GDM1 (cell line): ENCODE measurements at regions not wholly inside any gene's neighbourhood (a gene's known extent, or its start where the extent isn't known, plus 50 kb on each side); places are given as distances from the start of the nearest gene placed in this dataset.

Source experiments
- DNase-seq: peaks from one replicate; lab custom pipeline; 2025; lab: John Stamatoyannopoulos, UW

DNA sequence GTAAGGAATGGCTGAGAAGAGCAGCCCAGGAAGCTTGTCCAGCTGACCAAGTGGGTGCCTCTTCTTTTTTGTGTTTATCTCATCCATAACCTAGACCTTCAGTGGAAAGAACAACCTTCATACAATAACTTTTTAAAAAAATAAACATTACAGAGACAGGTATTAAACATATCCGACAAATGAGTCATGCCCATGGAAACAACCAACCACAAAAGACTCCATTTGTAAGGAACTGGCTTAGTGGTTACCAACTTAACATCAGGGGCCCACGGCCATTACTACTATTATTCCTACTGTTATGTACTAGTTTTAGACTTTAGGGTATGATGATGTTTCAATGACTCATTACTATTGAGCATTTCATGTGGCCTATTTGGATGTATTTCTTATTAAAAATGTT is 191.7 kb upstream of the SERP2 start:
- no peak for DNase-seq

DNA sequence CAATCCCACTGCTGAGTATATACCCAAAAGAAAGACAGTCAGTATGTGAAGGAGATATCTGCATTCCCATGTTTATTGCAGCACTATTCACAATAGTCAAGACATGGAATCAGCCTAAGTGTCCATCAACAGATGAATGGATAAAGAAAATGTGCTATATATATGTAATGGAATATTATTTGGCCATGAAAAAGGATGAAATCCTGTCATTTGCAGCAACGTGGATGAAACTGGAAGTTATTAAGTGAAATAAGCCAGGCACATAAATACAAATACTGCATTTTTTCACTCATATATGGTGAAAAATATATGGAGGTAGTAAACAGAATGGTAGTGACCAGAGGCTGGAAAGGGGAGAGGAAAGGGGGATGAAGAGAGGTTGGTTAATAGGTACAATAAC is 188.9 kb upstream of the SERP2 start:
- DNase-seq = no peak

DNA sequence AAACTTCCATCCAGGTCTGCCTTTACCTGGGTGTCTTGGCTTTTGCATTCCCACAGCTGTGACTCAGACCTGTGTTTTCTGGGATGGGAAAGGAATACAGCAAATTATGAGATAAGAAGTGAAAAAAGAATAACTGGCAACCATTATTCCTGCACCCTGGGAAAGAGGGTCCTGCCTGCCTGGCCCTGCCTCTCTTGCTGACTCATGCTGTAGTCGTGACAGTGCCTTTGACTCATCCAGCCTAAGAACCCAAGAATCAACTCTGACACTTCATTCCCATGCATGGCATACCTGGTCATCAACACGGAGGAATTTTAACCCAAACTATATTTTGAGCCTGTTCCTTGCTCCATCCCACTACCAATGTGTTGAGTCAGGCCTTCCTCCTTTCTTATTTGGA is 185.4 kb upstream of the SERP2 start:
- DNase-seq = no peak

DNA sequence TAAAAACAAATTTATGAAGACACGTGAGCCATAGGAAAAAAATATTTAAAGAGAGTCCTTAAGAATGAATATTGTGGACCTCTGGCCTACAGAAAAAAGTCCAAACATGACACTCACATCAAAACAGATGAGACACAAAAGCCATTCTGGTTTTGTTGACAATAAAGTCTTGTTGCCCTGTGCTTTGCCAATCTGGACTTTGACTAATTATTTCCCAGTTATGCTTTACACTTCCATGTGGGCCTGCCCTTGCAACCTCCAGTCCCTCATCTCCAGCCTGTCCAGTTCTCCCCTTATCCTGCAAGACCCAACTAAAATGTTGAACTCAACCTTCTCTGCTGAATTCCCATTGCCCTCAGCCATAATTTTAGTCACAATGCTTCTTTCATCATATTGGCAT is 184.5 kb upstream of the SERP2 start:
- DNase-seq = no peak

DNA sequence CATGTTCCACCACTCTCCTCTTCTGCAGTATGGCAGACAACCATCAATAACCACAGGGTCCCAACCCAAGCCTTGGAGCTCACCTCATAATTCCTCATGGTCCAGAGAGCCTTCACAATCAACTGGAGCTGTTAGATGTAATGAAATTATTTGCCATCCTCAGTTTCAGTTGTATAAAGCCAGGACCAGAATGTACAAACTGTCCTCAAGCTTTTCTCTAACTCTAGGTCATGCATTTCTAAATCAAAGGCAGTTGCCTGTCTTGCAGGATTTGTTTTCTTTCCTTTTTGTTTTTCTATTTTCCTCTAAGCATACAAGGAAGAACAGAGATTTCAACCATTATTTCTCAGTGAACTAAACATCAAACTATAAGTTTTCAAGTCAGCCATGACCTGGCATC is 182.5 kb upstream of the SERP2 start:
- no peak for DNase-seq

DNA sequence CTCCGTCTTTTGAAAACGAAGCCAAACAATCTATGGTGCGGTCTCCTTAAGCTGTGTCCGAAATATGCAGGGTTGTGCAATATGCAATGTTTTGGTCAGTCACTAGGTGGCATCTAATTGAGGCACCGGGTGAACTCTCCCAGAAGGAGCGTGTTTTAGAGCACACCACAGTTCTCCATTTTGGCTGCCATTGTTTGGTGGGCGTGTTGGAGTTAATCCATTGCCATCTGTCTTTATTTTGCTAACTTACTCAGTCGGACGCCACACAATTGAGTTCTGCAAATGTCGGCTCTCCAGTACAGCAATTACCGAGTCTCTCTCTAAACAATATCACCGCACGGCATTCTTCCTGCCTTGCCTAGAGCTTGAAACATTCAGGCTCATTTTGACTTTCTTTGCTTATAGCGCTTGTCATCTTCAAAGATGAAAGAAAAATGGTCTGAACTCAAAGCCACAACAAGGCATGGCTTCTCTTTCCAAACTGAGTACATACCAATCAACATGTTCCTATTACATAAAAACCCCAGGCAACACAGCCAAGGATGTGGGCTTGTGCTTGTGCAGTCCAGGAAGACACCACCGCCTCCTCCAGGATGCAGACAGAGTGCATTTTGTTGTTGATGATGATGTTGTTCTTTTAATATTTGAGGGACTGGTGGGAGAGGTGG is 182.0 kb upstream of the SERP2 start:
- DNase-seq = no peak

DNA sequence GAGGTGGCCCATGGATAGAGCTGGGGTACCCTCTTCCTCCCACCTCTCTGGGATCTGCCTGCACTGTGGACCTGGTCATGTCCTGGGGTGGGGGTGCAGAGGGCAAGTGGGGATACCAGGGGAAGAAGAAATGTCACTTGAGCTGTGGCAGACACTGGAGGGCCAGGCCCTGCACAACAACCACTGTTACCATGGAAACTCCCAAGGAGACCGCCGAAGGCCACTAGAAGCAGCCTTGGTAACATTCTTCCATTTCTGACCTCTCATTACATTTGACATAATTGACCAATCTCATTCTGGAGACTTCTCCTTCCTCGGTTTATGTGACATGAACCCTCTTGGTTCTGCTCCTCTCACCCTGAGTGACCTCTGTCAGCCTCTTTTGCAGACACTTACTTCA is 179.9 kb upstream of the SERP2 start:
- no peak for DNase-seq

DNA sequence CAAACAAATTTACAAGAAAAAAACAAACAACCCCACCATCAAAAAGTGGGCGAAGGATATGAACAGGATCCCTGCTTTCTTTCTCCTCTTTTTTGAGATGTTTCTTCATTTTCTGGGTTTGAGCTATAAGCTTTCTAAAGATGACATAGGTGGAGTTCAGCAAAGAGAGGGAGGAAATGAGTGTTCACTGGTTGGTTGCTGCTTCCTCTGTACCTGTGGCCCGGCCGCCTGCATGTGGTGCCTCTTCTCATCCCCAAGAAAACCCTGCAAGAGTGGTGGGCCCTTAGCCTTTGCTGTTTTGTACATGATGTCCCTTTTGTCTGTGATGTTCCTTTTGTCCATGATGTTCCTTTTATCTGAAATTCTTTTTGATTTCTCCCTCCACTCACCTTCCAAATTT is 178.4 kb upstream of the SERP2 start:
- DNase-seq = no peak

DNA sequence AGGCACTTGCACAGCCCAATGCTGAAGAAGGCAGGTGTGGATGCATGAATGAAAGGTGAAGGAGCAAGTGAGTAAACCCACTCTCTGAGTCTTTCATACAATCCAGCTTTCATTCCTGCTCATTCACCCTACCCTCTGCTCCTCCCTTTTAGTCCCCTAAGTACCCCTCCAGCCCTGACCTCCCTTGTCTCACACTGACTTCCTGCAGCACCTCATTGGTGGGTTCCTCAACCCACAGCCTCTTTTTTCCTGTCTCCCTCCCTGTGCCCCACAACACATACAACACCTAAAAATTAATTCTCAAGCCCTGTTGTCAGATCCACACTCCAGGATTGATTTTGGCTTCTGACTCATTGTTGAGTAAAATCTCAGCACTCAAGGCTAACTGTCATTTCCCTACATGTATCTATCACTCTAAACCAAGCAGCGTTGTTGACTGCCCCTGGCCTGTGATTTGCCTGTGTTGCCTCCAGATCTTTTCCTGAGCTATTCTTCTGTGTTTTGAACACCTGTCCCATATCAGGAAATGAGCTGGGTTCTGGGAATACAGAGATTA is 177.3 kb upstream of the SERP2 start:
- no peak for DNase-seq

DNA sequence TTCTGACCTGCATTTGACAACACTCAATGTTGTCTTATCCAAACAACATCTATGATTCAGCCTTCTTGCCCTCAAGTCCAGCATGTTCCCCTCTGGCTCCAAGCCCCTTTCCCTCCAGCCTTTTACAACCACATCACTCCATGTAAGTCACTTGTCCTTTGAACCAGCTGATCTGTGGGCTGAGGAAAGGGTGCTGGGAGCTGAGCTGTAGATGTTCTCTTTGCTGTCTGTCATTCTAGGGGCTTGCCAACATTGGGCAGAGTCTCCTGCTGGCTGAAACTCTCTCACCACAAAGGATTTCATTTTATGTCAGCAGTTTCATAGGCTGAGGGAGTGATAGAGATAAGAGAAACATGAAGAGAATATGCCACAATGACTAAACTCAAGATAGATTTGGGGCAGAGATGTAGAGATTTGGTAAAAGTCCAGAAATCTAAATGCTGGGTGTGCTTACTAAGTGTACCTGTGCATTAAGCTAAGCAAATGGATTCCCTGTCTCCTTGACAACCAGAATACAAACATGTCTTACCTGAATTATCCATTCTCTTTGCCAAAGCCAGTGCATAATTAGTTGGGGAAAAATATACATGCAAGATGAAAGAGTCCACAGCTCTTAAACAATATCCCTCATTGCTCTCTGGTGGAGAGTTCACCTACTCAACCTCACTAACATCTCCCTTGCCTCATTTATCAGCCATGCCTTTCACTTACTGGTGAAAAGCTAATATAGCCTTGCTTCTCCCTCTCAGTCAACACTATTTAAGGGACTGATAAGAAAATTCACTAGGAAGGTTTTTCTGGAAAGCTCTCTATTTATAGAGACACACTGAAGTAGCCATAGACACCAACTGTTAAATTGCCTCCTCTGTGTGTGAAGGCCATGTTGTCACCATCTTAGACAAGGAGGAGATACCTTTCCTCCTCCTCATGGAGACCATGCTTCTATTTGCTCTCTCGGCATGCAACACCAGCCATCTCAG is 175.5 kb upstream of the SERP2 start:
- DNase-seq = no peak

DNA sequence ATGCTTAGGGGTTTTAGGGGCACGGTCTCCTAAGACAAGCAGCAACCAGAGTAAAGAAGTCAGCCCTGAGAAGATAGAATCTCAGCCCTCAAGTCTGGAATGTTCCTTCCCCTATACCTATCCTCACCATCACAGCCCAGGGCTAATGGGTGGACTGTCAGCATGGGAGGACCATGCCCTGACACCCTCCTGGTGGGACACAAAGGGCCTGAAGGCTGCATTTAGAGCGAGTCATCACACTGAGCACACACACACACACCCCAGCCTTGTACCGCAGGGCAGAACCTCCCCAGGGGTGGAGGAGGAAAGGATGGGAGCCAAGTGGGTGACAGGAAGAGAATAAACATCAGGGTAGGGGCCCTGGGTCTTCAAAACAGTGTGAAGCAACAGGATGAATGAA is 174.8 kb upstream of the SERP2 start:
- DNase-seq = no peak

DNA sequence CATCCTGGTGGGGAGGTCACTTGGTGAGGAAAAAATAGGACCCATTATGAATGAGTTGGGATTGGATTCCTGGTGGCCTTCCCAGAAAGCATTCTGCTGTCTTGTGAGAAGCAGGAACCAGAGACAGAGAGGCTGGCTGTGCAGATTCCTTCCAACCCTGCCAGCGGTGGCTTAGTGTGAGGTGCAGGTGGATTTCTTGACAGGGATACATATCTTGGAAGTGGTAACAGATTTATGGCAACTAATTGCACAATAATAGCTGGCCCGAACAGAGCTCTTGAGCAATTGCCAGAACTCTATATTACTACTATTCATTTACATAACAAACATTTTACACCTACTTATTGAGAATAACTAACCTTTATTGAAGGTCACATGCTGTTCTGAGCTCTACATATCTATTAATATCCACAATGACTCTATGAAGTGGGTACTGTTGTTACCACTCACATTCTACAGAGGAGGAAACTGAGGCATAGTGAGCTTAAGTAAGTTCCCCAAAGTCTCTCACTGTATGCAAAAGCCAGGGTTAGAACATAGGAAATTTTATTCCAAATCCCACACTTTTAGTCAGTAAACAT is 173.9 kb upstream of the SERP2 start:
- no peak for DNase-seq

DNA sequence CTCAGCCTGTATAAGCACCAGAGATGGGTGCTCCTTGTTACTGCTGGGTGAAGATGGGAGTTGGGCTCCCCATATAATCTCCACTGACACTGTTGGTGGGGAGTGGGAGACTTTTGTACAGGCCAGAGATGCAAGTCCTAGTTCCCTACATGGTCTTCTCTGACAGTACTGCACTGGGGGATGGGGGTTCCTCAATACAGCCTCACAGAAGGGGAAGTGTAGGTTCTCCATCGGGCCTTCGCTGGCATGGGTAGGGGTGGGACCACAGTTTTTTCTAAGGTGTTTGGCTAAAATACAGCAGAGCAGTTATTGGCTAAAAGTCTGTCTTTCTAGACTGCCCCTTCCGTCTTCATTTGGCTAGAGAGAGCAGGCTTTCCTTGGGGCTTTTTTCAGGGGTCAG is 167.2 kb upstream of the SERP2 start:
- peak; percentile 70 for DNase-seq

DNA sequence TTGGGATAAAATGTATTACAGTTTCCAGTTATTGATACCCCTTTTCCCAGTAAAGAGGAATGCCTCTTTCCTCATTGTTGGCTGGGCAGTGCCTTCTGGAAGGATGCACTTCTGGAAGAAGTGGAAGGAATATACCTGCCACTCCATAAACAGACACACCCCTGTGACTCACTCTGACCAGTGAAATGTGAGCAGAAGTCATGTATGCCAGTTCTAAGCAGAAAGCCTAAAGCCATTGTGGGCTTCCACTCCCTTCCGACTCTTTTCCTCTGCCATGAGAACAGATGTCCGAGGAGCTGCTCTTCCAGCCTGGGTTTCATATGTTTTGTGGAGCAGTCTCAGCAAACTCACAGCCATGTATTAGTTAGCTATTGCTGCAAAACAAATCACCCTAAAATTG is 166.1 kb upstream of the SERP2 start:
- DNase-seq = no peak

DNA sequence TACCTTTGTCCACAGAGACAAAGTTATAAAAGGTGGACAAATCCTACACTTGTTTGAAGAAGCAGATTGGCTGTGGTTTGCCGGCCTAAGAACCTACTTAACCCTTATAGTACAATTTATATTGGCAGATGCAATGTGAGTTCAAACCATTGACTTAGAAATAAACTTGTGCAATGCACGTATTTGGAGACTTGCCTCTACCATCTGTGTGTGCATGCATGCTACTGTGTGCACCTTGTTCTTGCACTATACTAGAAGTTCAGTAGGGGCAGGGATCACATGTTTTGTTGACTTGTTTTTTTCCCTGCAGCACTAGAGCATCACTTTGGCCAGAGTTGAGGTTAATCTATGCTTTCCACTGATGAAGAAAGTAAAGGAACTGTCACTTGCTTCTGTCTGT is 163.1 kb upstream of the SERP2 start:
- no peak for DNase-seq

DNA sequence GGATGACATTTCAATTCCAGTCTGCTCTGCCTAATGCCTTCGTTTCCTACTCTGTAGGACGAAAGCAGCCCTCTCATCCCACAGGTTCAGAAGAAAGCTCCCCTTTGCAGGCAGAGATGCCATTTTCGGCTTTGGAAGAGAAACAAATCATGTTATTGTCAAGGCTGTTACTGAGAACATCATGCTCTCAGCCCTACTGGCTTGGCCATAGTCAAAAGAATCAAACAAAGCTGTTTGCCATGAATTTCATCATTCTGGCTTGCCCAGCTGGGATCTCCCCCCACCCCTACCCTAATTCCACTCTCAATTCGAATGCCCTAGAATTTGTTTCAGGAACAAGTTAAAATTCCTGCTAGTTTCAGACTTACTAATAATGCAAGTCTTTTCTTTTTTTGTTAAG is 162.3 kb upstream of the SERP2 start:
- no peak for DNase-seq

DNA sequence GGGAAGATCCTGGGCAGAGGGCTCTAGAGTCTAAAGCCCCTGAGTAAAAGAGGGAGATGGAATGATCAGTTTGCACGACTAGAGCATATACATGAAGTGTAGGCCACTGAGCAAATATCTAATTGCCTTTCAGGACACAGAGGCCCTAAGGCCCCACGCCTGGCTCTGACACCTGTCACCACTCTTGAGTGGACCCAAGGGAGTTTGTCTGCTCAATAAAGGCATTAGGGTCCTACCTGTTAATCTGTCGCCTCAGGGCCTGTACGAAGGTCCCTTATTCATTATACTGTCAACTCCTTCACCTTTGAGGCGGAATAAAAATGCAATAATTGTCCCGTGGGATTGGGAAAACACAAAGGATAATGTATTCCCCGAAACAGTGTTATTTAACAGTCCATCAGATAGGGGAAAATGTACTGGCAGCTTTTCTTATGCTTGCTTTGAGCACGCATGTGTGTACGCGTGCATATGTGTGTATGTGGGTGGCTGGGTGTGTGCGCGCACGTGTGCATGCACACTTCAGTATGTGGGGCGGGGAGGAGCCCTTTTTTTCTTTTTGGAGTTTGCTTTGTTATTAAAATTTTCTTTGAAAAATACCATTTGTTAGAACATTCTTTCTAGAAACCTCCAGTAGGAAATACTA is 161.8 kb upstream of the SERP2 start:
- DNase-seq = no peak

DNA sequence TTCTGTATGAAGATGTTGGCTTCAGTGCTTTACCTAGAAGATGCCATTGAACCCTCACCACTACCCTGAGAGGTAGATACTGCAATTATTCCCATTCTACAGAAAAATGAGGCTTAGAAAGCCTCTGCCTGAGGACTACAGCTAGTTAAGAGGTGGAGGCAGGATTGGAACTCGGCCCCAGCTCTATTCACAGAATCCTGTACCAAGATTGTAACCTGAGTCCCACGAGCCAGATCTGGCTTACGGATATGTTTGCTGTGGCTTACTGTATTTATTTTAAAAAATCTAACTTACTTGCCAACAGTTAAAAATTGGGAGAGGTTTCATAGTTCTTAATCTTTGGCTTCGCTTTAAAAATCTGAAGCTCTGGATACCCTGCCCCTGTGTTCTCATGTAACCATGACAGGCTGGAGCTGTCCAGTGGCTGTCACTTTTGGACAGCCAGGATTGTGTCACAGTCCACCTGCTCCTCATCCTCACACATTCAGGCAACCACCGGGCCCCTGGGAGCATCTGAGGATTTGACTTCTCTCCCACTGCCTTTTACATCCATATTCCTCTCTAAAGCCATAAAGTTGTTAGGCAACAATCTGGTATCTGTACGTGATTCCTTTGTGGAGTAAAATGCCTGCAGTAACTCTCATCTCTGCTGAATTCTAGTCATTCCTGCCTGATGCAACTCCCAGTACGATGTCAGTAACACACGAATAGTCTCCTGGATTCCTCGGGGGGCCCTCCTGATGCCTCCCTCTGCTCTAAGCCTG is 160.8 kb upstream of the SERP2 start:
- DNase-seq = no peak

DNA sequence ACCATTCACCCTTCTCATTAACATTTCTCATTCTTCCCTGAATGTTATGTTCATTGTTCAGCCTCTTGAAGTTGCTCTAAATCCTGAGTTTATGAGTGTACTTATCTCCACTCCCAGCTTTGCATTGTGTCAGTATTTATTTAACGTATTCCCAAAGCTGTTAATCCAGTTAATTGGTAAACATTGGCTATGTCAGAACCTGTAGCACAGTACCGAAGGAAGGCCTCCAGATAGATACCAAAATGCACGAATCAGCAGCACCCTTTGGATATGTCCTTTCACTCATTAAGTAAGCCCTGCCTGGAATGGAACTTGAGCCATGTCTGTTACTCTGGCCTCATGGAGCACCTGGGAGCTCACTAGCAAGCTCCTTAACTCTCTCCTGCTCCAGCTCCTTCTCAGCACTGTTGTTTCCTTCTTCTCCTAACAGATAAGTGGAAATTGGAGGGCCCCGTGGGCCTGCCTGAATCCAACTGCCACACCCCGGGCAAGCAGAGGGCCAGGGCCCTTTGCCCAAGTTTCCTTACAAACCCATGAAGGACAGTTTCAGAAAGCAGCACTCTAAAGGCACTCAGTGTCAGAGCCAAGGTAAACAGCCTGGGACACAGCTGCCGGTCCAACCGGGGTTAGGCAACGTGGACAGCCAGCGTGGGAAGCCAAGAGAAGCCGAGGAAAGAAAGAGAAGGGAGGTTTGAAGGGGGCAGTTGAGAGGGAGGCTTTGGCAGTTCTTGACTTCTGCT is 155.0 kb upstream of the SERP2 start:
- no peak for DNase-seq

DNA sequence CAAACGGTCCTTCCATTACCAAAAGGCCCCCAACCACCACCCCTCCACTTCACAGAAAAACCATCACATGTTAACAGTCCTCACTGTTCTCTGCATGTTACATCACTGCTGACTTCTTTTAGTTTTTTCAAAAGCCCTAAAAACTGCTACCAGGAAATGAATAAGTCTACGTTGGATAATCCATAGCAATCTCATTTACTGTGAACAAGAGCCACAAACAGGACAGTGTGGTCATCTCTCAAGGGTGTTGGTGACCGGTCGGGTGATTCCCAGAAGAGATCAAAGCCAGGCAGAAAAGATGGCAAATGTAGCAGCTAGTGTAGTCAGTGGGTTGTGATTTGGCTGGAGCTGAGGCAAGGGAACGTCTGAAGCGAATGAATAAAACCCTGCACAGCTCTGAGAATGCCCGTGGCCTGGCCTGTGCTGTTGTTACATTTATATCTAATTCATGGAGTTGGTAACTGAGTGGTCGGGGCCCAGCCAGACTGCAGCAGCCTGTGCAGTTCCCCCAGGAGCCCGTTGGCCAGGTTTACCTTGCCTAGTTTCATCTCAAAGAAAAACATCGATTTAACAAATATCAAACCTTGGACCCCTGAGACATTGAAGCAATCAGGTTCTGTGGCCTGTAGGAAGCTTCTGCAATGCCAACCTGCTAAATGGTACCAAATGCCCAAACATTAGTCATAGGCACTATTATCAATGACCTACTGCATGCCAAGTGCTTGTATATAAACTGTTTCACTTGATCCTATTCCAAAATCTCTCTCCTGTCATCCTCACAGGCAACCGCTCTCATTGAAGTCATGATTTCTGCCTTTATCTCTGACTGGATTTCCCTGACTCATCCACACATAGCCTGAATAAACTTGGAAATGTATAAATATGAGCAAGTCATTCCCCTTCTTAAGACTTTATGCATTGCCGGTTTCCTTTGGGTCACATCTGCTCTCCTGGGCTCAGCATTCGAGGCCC is 153.8 kb upstream of the SERP2 start:
- DNase-seq = no peak
